ENCODE measurements at regions not wholly inside any gene's neighbourhood (a gene's known extent, or its start where the extent isn't known, plus 50 kb on each side); places are given as distances from the start of the nearest gene placed in this dataset.

- TF ChIP-seq CTCF (IDR thresholded peaks at IDR 0.05) (no peak), REST (IDR thresholded peaks at IDR 0.05; ENCODE audit: insufficient read depth in 1 of 2, low read depth in 2 of 2, low read length in 1 of 2) (no peak), POLR2AphosphoS5 (IDR thresholded peaks at IDR 0.05; ENCODE audit: low read depth, low read length) (no peak), TCF7L2 (IDR thresholded peaks at IDR 0.05; ENCODE audit: low read depth, low read length) (no peak), SIN3A (IDR thresholded peaks at IDR 0.05; ENCODE audit: borderline replicate concordance, insufficient read depth, low read depth, low read length) (no peak)
- POLR2A ChIA-PET: no interaction called here
- CTCF ChIA-PET: no interaction called here
- intact Hi-C loops (cut with micrococcal nuclease; ENCODE audit: unreplicated experiment): no loop called here
- H3K27ac ChIP-seq (ENCODE audit: low read length): no peak overlapping the region
- no TSS peak for BruUV-seq (replicated peaks)
- no peaks in the 10 kb centered on the region for H3K36me3 ChIP-seq (ENCODE audit: control insufficient read depth, insufficient read depth, low read length)
- no peaks in the 10 kb centered on the region for H3K27me3 ChIP-seq (ENCODE audit: control insufficient read depth, insufficient read depth, low read length)
- in situ Hi-C loops (cut with HindIII; ENCODE audit: low pct_unique_long_range_greater_than_20kb, low sequenced_read_pairs): no loop called here
- no peaks in the 10 kb centered on the region for H3K9me3 ChIP-seq (ENCODE audit: control insufficient read depth, insufficient read depth, low read depth, low read length)
- DNase-seq (ENCODE audit: low read depth, low spot score) (no peak), ATAC-seq (no peak)
- no peaks in the 10 kb centered on the region for H3K4me1 ChIP-seq (ENCODE audit: control insufficient read depth, insufficient read depth, low read length)
- no peak overlapping the region for H3K4me3 ChIP-seq (ENCODE audit: low read depth in 2 of 2, low read length in 2 of 2)
Observed at GRCh38 chr21:15182731-15183130, 117.9 kb upstream of the NRIP1 start.

- Histone ChIP-seq H3K27ac (ENCODE audit: low read length) (no peak overlapping the region), H3K27me3 (ENCODE audit: control insufficient read depth, insufficient read depth, low read length) (no peaks in the 10 kb centered on the region), H3K36me3 (ENCODE audit: control insufficient read depth, insufficient read depth, low read length) (no peaks in the 10 kb centered on the region), H3K9me3 (ENCODE audit: control insufficient read depth, insufficient read depth, low read depth, low read length) (no peaks in the 10 kb centered on the region), H3K4me3 (ENCODE audit: low read depth in 2 of 2, low read length in 2 of 2) (no peak overlapping the region), H3K4me1 (ENCODE audit: control insufficient read depth, insufficient read depth, low read length) (no peaks in the 10 kb centered on the region)
- ATAC-seq (no peak), DNase-seq (ENCODE audit: low read depth, low spot score) (no peak)
- no peak for TF ChIP-seq POLR2AphosphoS5 (IDR thresholded peaks at IDR 0.05; ENCODE audit: low read depth, low read length)
- TF ChIP-seq SIN3A (IDR thresholded peaks at IDR 0.05; ENCODE audit: borderline replicate concordance, insufficient read depth, low read depth, low read length): no peak
- no peak for TF ChIP-seq TCF7L2 (IDR thresholded peaks at IDR 0.05; ENCODE audit: low read depth, low read length)
- TF ChIP-seq CTCF (IDR thresholded peaks at IDR 0.05): no peak
- no peak for TF ChIP-seq REST (IDR thresholded peaks at IDR 0.05; ENCODE audit: insufficient read depth in 1 of 2, low read depth in 2 of 2, low read length in 1 of 2)
- CTCF ChIA-PET: no interaction called here
- intact Hi-C loops (cut with micrococcal nuclease; ENCODE audit: unreplicated experiment): no loop called here
- in situ Hi-C loops (cut with HindIII; ENCODE audit: low pct_unique_long_range_greater_than_20kb, low sequenced_read_pairs): no loop called here
- POLR2A ChIA-PET: no interaction called here
- no TSS peak for BruUV-seq (replicated peaks)
Observed at GRCh38 chr21:15183813-15184257, 119.0 kb upstream of the NRIP1 start.

Measured in Panc1 (cell line).